GM20000 (cell line): ENCODE measurements at regions not wholly inside any gene's neighbourhood (a gene's known extent, or its start where the extent isn't known, plus 50 kb on each side); places are given as distances from the start of the nearest gene placed in this dataset.

ENCODE experiments used
- DNase-seq: peaks from one replicate; pipeline ENCODE4 v3.0.0; 2012; ENCODE audit warnings: low spot score
- CTCF ChIP-seq: IDR thresholded peaks from 2 replicates; pipeline ENCODE4 v1.5.1; 2012; ENCODE audit warnings: mild to moderate bottlenecking, control low read depth; ENCODE audit errors: extremely low read depth, missing control alignments

GRCh38 chr16:8502446-8502845 is 87.9 kb downstream of the TMEM114 start:
- TF ChIP-seq CTCF: no peak
- no peak for DNase-seq

- no peak for DNase-seq
- TF ChIP-seq CTCF: no peak
Measured at GRCh38 chr16:8500351-8500750, 90.0 kb downstream of the TMEM114 start.

- DNase-seq: no peak
- no peak for TF ChIP-seq CTCF
Measured at GRCh38 chr16:8496364-8496763, 93.9 kb downstream of the TMEM114 start.

- no peak for TF ChIP-seq CTCF
- no peak for DNase-seq
Measured at GRCh38 chr16:8493972-8494371, 96.3 kb downstream of the TMEM114 start.

- DNase-seq: no peak
- no peak for TF ChIP-seq CTCF
Measured at GRCh38 chr16:8492690-8493089, 97.6 kb downstream of the TMEM114 start.

GRCh38 chr16:8489580-8489979 is 100.7 kb downstream of the TMEM114 start:
- TF ChIP-seq CTCF: no peak
- DNase-seq: no peak

- no peak for DNase-seq
- TF ChIP-seq CTCF: no peak
Measured at GRCh38 chr16:8486985-8487384, 103.3 kb downstream of the TMEM114 start.
